Ammon's horn (tissue), 1 donor: ENCODE measurements at regions not wholly inside any gene's neighbourhood (a gene's known extent, or its start where the extent isn't known, plus 50 kb on each side); places are given as distances from the start of the nearest gene placed in this dataset.
"Not testable (repeated sequence)": the region's sequence is repeated elsewhere in the genome, so short reads cannot be mapped to it uniquely, and the experiment has no call there.

ENCODE experiments used
- DNase-seq: peaks from one replicate; pipeline ENCODE4 v3.0.0-alpha.2; 2016; ENCODE audit warnings: low spot score

DNA sequence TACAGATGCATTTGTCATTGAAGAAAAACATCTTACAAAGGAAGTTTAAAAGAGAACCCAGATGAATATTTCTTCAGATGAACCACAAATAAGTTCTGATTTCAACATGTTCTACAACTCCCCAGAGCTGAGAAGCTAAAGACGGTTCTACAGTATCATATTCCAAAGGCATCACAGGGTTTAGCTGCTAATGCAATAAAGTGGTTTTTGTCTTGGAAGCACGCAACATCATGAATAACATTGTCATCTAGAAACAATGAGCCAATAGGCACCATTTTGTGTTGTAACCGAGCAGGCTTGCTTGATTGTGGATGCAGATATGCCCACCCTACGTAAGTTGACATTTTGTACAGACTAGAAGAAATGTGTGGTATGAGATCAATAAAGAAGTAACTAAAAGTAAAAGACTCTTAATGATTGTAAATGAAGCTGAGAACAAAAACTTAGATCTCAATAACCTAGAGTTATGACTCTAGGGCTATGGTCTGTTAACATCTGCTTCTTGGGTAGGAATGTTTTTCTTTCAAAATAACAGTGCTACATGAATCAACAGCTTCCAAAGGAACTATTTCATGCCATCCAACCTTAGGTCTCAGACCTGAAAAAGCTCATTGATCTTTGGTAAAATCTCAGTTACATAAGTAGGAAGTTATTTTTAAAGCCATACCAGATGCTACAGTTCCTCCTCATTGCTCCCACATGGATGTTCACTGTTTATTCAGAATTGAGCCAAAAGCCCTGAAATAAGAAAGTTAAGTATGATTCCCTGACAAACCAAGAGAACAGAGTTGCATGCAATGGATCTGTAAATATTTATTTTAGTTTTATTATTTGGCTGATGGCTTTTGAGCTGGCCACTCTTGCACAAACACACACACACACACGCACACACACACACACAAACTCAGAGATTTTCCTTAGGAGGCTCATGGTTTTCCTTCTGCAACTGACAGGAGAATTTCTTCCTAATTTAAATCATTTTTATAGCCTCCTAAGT is 118.7 kb upstream of the SLCO6A1 start:
- DNase-seq, result peak; percentile 10

GRCh38 chr5:102622262-102622661 is 123.5 kb upstream of the SLCO6A1 start:
- no peak for DNase-seq

DNA sequence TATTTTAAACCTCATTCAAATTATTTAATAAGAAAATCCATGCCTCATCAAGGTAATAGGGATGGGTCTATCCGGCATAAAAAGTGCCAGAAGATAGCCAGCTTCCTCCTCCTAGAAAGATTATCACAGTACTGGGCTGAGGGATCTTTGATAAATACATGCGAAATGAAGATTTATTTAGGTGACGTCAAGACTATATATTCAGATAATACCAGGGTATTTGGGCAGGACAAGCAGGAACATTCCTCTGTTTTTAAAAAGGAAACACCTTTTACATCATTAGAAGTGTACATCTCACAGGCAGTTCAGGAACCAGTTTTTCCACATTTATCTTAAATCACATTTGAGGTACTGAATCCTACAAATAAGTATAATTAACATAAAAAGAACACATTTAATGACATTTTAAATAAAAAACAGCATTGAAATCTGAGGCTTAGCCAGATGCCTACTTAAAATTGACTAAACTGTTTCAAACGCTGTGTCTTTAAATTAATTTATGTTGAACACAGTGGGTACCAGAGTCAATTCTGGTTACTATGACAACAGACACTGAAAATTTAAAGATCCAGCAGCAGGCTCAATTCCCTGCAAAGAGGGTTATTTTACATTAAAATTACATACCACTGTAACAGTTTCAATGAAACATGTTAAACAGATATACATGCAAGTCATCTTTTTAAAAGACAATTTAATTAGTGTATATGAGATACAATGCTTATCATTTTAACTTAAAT is 124.7 kb upstream of the SLCO6A1 start:
- DNase-seq, result no peak

- DNase-seq, result no peak
Observed at GRCh38 chr5:102624405-102624804, 125.6 kb upstream of the SLCO6A1 start.

DNA sequence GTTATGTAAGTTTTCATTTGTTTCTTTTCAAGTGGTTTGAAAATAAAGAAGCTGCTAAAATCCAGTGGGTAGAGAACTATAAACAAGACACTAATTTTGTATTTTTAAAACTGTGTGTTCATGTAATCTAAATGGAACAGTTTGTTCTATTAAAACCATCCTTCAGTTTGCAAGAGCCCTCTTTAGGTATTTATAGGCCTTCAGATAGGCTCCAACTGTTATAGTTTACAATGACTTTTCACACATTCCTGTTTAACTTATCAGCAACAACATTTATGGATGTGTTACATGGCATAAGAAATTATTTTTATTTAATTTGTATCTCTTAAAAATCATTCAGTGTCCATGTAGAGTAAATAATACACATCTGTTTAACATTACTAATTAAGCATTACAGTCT is 126.7 kb upstream of the SLCO6A1 start:
- no peak for DNase-seq

GRCh38 chr5:102625928-102626327 is 127.1 kb upstream of the SLCO6A1 start:
- no peak for DNase-seq

- DNase-seq, result no peak
Observed at GRCh38 chr5:102627315-102627714, 127.8 kb upstream of the PAM start.

GRCh38 chr5:102628441-102629175 is 126.5 kb upstream of the PAM start:
- DNase-seq, result no peak

- no peak for DNase-seq
Observed at GRCh38 chr5:102629827-102630605, 125.1 kb upstream of the PAM start.

GRCh38 chr5:102635399-102635798 is 119.7 kb upstream of the PAM start:
- not testable (repeated sequence) for DNase-seq

GRCh38 chr5:102638316-102638715 is 116.8 kb upstream of the PAM start:
- no peak for DNase-seq

GRCh38 chr5:102638912-102639652 is 116.0 kb upstream of the PAM start:
- no peak for DNase-seq

DNA sequence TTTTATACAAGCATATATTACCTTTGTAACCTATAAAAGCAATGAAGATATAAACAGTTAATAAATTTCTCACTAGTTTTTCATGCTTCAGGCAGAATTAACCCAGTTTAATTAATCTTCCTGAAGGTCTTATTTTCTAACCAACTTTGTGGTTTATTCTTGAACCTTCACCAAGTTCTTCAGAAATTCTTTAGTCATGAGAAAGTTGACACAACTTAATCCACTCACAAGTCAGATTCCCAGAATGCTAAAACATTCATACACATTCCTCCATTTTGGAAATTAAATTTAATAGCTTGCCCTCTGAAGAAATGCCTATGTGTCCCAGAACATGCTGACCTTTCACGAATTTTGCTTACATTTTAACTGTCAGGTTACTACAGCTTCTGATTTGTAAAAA is 105.4 kb upstream of the PAM start:
- DNase-seq, result no peak

DNA sequence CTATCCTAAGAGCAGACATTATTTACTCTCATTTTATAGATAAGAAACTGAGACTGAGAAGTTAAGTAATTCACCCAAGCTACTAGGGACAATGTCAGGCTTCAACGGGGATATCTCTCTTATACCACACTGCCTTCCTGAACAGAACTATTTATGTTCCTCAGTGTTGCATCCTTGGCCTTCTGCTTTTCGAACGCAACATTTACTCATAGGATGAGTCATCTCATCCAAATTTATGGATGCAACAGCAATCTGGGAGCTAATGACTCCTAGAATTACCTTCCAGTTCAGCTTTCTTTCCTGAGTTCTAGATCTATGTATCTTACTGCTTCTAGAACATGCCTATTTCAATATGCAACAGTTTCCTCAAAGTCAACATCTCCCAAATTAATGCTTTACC is 103.6 kb upstream of the PAM start:
- DNase-seq, result no peak

GRCh38 chr5:102654559-102655349 is 100.4 kb upstream of the PAM start:
- DNase-seq, result no peak

DNA sequence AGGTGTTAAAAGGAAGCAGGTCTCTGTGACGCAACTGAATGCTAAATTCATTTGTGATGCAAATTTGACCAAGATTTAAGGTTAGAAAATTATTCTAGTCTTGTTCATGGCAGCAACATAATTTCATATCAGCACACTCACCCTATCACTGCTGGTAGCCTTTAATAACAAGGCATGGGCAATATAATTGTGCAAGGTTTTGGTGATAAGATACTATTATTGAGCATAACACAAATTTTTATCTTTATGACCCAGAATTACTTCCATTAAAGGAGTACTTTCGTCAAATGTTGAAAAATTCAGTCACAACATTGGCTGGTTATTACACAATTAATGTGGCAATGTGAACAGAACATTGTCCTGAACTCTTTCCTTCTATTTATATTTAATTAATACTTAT is 96.0 kb upstream of the PAM start:
- no peak for DNase-seq

DNA sequence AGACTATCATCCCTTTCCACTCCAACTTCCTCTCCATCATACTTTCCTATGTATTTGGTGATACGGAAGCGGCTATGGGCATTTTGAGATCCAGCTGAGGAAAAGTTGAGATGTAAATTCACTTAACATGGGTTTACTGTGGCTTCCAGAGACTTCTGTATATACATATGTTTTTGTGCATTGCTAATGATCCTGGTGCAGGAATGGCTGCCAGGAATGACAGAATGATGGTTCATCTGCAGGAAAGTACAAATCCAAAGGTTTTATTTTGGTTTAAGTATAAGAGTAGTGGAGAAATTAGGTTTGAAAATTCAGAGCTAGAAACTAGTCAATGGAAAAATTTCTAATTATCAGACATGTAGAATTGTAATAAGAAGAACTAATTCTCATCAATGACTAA is 95.0 kb upstream of the PAM start:
- no peak for DNase-seq

GRCh38 chr5:102663749-102664530 is 91.2 kb upstream of the PAM start:
- no peak for DNase-seq

DNA sequence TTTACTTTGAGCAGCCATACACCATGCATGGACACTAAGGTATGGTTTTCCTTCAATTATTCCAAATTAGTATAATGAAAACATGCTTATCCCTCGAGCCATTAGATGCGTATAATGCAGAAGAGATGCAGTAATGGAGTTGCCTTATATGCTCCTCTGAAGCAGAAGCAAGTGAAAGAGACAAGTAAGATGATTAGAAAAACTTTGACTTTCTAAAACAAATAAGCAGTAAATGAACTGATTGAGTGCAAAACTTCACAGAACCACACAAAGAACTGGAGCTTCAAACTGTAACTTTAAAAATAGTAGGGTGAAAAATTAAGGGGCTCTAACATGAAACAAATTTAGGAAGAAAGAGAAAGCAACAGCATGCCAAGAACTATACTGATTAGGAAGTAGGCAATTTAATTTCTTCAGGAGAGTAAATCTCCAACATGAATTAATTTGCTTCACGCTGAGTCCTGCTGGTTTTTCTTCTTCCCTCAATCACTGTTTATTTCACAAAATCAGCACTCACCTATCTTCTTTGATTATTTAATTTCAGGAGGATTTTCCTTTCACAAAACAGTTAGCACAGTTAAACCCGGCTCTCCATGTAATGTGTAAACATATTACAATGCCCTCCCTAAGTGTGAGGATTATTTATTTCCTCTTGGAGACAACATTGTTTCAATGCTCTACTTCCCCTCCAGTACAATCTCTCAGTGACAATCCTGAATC is 90.3 kb upstream of the PAM start:
- DNase-seq, result no peak
